HFF-Myc (cell line): ENCODE measurements at regions not wholly inside any gene's neighbourhood (a gene's known extent, or its start where the extent isn't known, plus 50 kb on each side); places are given as distances from the start of the nearest gene placed in this dataset.

Experiments
- DNase-seq: peaks from one replicate; pipeline ENCODE4 v3.0.0-alpha.2; 2011; ENCODE audit warnings: low read depth; ENCODE audit errors: extremely low read depth
- H3K4me3 ChIP-seq: replicated peaks from 2 replicates; pipeline ENCODE4 v1.5.1; 2011; ENCODE audit warnings: low read depth, mild to moderate bottlenecking, control low read depth, low read length
- CTCF ChIP-seq: IDR thresholded peaks from 2 replicates; pipeline ENCODE4 v1.5.1; 2012; ENCODE audit warnings: mild to moderate bottlenecking, low read depth, low read length, control low read depth; ENCODE audit errors: missing control alignments

- TF ChIP-seq CTCF, result no peak
- DNase-seq, result no peak
- H3K4me3 ChIP-seq, result no peak overlapping the region
Measured at GRCh38 chr15:81856634-81857026, 189.2 kb downstream of the MEX3B start.

GRCh38 chr15:81856001-81856633 is 189.7 kb downstream of the MEX3B start:
- H3K4me3 ChIP-seq, result no peak overlapping the region
- no peak for DNase-seq
- no peak for TF ChIP-seq CTCF

GRCh38 chr15:81853150-81853748 is 192.6 kb downstream of the MEX3B start:
- no peak for TF ChIP-seq CTCF
- H3K4me3 ChIP-seq, result no peak overlapping the region
- no peak for DNase-seq

GRCh38 chr15:81852411-81853149 is 193.2 kb downstream of the MEX3B start:
- no peak for DNase-seq
- no peak overlapping the region for H3K4me3 ChIP-seq
- no peak for TF ChIP-seq CTCF

- no peak overlapping the region for H3K4me3 ChIP-seq
- no peak for DNase-seq
- no peak for TF ChIP-seq CTCF
Measured at GRCh38 chr15:81851757-81852156, 194.1 kb downstream of the MEX3B start.

- no peak for DNase-seq
Measured at GRCh38 chr15:81851325-81851724, 194.5 kb downstream of the MEX3B start.

More at GRCh38 chr15:81851325-81851724, 194.5 kb downstream of the MEX3B start:
- no peak for TF ChIP-seq CTCF
- no peak overlapping the region for H3K4me3 ChIP-seq
